ENCODE measurements at regions not wholly inside any gene's neighbourhood (a gene's known extent, or its start where the extent isn't known, plus 50 kb on each side); places are given as distances from the start of the nearest gene placed in this dataset.

GRCh38 chr16:85556456-85557082 is 56.6 kb upstream of the GSE1 start:
- no peak for TF ChIP-seq CTCF (IDR thresholded peaks at IDR 0.05)
- TF ChIP-seq POLR2A (IDR thresholded peaks at IDR 0.05) = no peak
- no peak for TF ChIP-seq POLR2AphosphoS5 (IDR thresholded peaks at IDR 0.05)
- no peak for TF ChIP-seq EP300 (IDR thresholded peaks at IDR 0.05)
